Hepatocyte (in vitro differentiated cells): ENCODE measurements at regions not wholly inside any gene's neighbourhood (a gene's known extent, or its start where the extent isn't known, plus 50 kb on each side); places are given as distances from the start of the nearest gene placed in this dataset.

Source experiments
- DNase-seq: peaks from one replicate; pipeline ENCODE4 v3.0.0-alpha.2; 2016; ENCODE audit warnings: low spot score
- H2AFZ ChIP-seq: fragments of 200-600 bp; sonication (generic); 2 replicates; pipeline ENCODE4 v1.6.0; 2016; ENCODE audit warnings: antibody characterized with exemption, mild to moderate bottlenecking
- H3K27ac ChIP-seq: fragments of 200-600 bp; sonication (generic); 2 replicates; pipeline ENCODE4 v1.5.1; 2016; ENCODE audit warnings: mild to moderate bottlenecking
- H3K27me3 ChIP-seq: fragments of 200-600 bp; sonication (generic); 2 replicates; pipeline ENCODE4 v1.6.1; 2016
- H3K36me3 ChIP-seq: fragments of 200-600 bp; sonication (generic); replicated peaks from 2 replicates; pipeline ENCODE4 v1.5.1; 2016; ENCODE audit warnings: low read depth; ENCODE audit not compliant: insufficient read depth
- H3K4me1 ChIP-seq: fragments of 200-600 bp; sonication (generic); 2 replicates; pipeline ENCODE4 v1.5.1; 2016; ENCODE audit warnings: mild to moderate bottlenecking, moderate library complexity; ENCODE audit not compliant: insufficient read depth
- H3K4me2 ChIP-seq: fragments of 200-600 bp; sonication (generic); 2 replicates; pipeline ENCODE4 v1.6.0; 2016
- H3K4me3 ChIP-seq: fragments of 200-600 bp; sonication (generic); 2 replicates; pipeline ENCODE4 v1.5.1; 2016; ENCODE audit warnings: mild to moderate bottlenecking
- H3K79me2 ChIP-seq: fragments of 200-600 bp; sonication (generic); 2 replicates; pipeline ENCODE4 v1.6.0; 2017; ENCODE audit warnings: mild to moderate bottlenecking
- H3K9me2 ChIP-seq: fragments of 200-600 bp; sonication (generic); replicated peaks from 2 replicates; pipeline ENCODE4 v1.6.0; 2017; ENCODE audit warnings: mild to moderate bottlenecking; ENCODE audit not compliant: insufficient read depth
- H3K9me3 ChIP-seq: fragments of 200-600 bp; sonication (generic); 2 replicates; pipeline ENCODE4 v1.5.1; 2016; ENCODE audit warnings: low read depth, mild to moderate bottlenecking
- H4K20me1 ChIP-seq: fragments of 200-600 bp; sonication (generic); 2 replicates; pipeline ENCODE4 v1.6.0; 2016; ENCODE audit warnings: mild to moderate bottlenecking; ENCODE audit not compliant: insufficient read depth, poor library complexity, severe bottlenecking
- CTCF ChIP-seq: fragments of 200-600 bp; sonication (generic); IDR thresholded peaks from 2 replicates; pipeline ENCODE4 v1.5.1; 2016; ENCODE audit warnings: antibody characterized with exemption, mild to moderate bottlenecking; ENCODE audit not compliant: poor library complexity
- EZH2 ChIP-seq: fragments of 200-600 bp; sonication (generic); IDR thresholded peaks from 2 replicates; pipeline ENCODE4 v1.6.1; 2016; ENCODE audit warnings: antibody characterized with exemption, mild to moderate bottlenecking, borderline replicate concordance
- EZH2phosphoT487 ChIP-seq: fragments of 200-600 bp; sonication (generic); IDR thresholded peaks from one replicate; pipeline ENCODE4 v1.6.1; 2018; ENCODE audit warnings: antibody characterized with exemption, mild to moderate bottlenecking, low read depth, moderate library complexity; ENCODE audit not compliant: unreplicated experiment, severe bottlenecking
- whole genome bisulfite sequencing: methylation state at CpG from one replicate; pipeline ENCODE4 v1.1.6; 2016; ENCODE audit warnings: low lambda C conversion rate; ENCODE audit errors: missing lambda C conversion rate; 5-methylcytosine and 5-hydroxymethylcytosine counted together

- Histone ChIP-seq H3K9me3 (no peaks in the 10 kb centered on the region), H3K36me3 (no peaks in the 10 kb centered on the region), H3K79me2 (no peaks in the 10 kb centered on the region), H4K20me1 (no peaks in the 10 kb centered on the region), H3K4me1 (no peaks in the 10 kb centered on the region), H3K9me2 (no peaks in the 10 kb centered on the region), H3K27me3 (no peaks in the 10 kb centered on the region), H3K27ac (no peak overlapping the region), H3K4me2 (no peak overlapping the region), H2AFZ (no peak overlapping the region), H3K4me3 (no peak overlapping the region)
- no peak for DNase-seq
- 61% methylated on average over 2 of the region's 2 CpGs for whole genome bisulfite sequencing
- TF ChIP-seq EZH2phosphoT487, result no peak
- no peak for TF ChIP-seq EZH2
- TF ChIP-seq CTCF, result no peak
Measured at GRCh38 chrX:21168401-21169160, 205.6 kb upstream of the CNKSR2 start.

GRCh38 chrX:21171181-21171580 lies 203.0 kb upstream of the CNKSR2 start:
- no peaks in the 10 kb centered on the region for H3K79me2 ChIP-seq
- H3K4me3 ChIP-seq, result no peak overlapping the region
- no peak overlapping the region for H3K4me2 ChIP-seq
- no peak overlapping the region for H3K27ac ChIP-seq
- no peaks in the 10 kb centered on the region for H3K27me3 ChIP-seq
- no peak for DNase-seq
- H3K36me3 ChIP-seq, result no peaks in the 10 kb centered on the region
- H3K9me2 ChIP-seq, result no peaks in the 10 kb centered on the region
- H2AFZ ChIP-seq, result no peak overlapping the region
- no peaks in the 10 kb centered on the region for H3K4me1 ChIP-seq
- TF ChIP-seq CTCF (no peak), EZH2phosphoT487 (no peak), EZH2 (no peak)
- WGBS, result 70% methylated on average over 4 of the region's 4 CpGs
- no peaks in the 10 kb centered on the region for H4K20me1 ChIP-seq
- no peaks in the 10 kb centered on the region for H3K9me3 ChIP-seq

GRCh38 chrX:21174439-21174838 lies 199.8 kb upstream of the CNKSR2 start:
- Histone ChIP-seq H4K20me1 (no peaks in the 10 kb centered on the region), H3K27me3 (no peaks in the 10 kb centered on the region), H3K4me2 (no peak overlapping the region), H3K36me3 (no peaks in the 10 kb centered on the region), H3K79me2 (no peaks in the 10 kb centered on the region), H3K27ac (no peak overlapping the region), H3K4me3 (no peak overlapping the region), H2AFZ (no peak overlapping the region), H3K9me2 (no peaks in the 10 kb centered on the region), H3K4me1 (no peaks in the 10 kb centered on the region), H3K9me3 (no peaks in the 10 kb centered on the region)
- no peak for TF ChIP-seq CTCF
- no peak for TF ChIP-seq EZH2
- TF ChIP-seq EZH2phosphoT487, result no peak
- no peak for DNase-seq
- WGBS, result 35% methylated on average over 1 of the region's 1 CpG
